Neuronal stem cell (in vitro differentiated cells): ENCODE measurements at regions not wholly inside any gene's neighbourhood (a gene's known extent, or its start where the extent isn't known, plus 50 kb on each side); places are given as distances from the start of the nearest gene placed in this dataset.

Source experiments
- DNase-seq: peaks from one replicate; pipeline ENCODE4 v3.0.0-alpha.2; 2013; ENCODE audit warnings: low spot score
- H2AFZ ChIP-seq: one replicate; pipeline ENCODE4 v1.6.1; 2013; ENCODE audit warnings: mild to moderate bottlenecking, low read length, inconsistent platforms
- H2AK5ac ChIP-seq: 2 replicates; pipeline ENCODE4 v1.6.1; 2013; ENCODE audit warnings: low read depth, mild to moderate bottlenecking, inconsistent platforms, low read length, moderate library complexity, mixed read lengths
- H2BK120ac ChIP-seq: 2 replicates; pipeline ENCODE4 v1.6.1; 2013; ENCODE audit warnings: low read depth, mild to moderate bottlenecking, inconsistent platforms, low read length, moderate library complexity, mixed read lengths
- H2BK12ac ChIP-seq: one replicate; pipeline ENCODE4 v1.6.1; 2013; ENCODE audit warnings: low read length, inconsistent platforms
- H2BK15ac ChIP-seq: 2 replicates; pipeline ENCODE4 v1.6.1; 2013; ENCODE audit warnings: mild to moderate bottlenecking, low read length, inconsistent platforms, mixed read lengths
- H2BK5ac ChIP-seq: one replicate; pipeline ENCODE4 v1.6.1; 2013; ENCODE audit warnings: inconsistent platforms, mild to moderate bottlenecking, low read length, moderate library complexity
- H3K14ac ChIP-seq: one replicate; pipeline ENCODE4 v1.6.1; 2013; ENCODE audit warnings: low read length, inconsistent platforms
- H3K18ac ChIP-seq: 2 replicates; pipeline ENCODE4 v1.6.1; 2013; ENCODE audit warnings: low read length, inconsistent platforms
- H3K23ac ChIP-seq: 2 replicates; pipeline ENCODE4 v1.6.1; 2013; ENCODE audit warnings: low read depth, mild to moderate bottlenecking, mixed read lengths, low read length, inconsistent platforms; ENCODE audit not compliant: poor library complexity
- H3K27ac ChIP-seq: replicated peaks from 3 replicates; pipeline ENCODE4 v1.5.1; 2013; ENCODE audit warnings: low read length, inconsistent platforms
- H3K27me3 ChIP-seq, 3 experiments: 2 replicates each; pipeline ENCODE4 v1.6.1; 2013; ENCODE audit warnings: low read length in 3 of 3, mild to moderate bottlenecking in 2 of 3, inconsistent platforms in 1 of 3, low read depth in 1 of 3, mixed read lengths in 1 of 3, moderate library complexity in 1 of 3; ENCODE audit not compliant: control insufficient read depth in 3 of 3, insufficient read depth in 3 of 3
- H3K36me3 ChIP-seq, 2 donors: replicated peaks in 1 of 2; 2 replicates each; pipeline ENCODE4 v1.6.1; 2013; ENCODE audit warnings: low read length in 2 of 2; ENCODE audit not compliant: control insufficient read depth in 2 of 2, insufficient read depth in 2 of 2
- H3K4ac ChIP-seq: 2 replicates; pipeline ENCODE4 v1.6.1; 2013; ENCODE audit warnings: inconsistent platforms, mild to moderate bottlenecking, low read length, moderate library complexity
- H3K4me1 ChIP-seq, 2 donors: 1 replicate in 1 of 2; 2 replicates in 1 of 2; pipeline ENCODE4 v1.6.1; 2013; ENCODE audit warnings: low read length in 2 of 2, low read depth in 1 of 2; ENCODE audit not compliant: control insufficient read depth in 2 of 2, insufficient read depth in 1 of 2
- H3K4me2 ChIP-seq: one replicate; pipeline ENCODE4 v1.6.1; 2013; ENCODE audit warnings: mild to moderate bottlenecking, low read length, inconsistent platforms; ENCODE audit not compliant: insufficient read depth, poor library complexity, severe bottlenecking
- H3K4me3 ChIP-seq, 2 donors: 2 replicates each; pipeline ENCODE4 v1.5.1; 2013; ENCODE audit warnings: low read length in 2 of 2, mild to moderate bottlenecking in 2 of 2, inconsistent platforms in 1 of 2, moderate library complexity in 1 of 2
- H3K79me1 ChIP-seq: one replicate; pipeline ENCODE4 v1.6.1; 2013; ENCODE audit warnings: low read depth, mild to moderate bottlenecking, inconsistent platforms, low read length, moderate library complexity
- H3K9ac ChIP-seq: one replicate; pipeline ENCODE4 v1.6.1; 2013; ENCODE audit warnings: mild to moderate bottlenecking, low read depth, low read length, inconsistent platforms; ENCODE audit not compliant: poor library complexity
- H3K9me3 ChIP-seq, 2 donors: replicated peaks in 1 of 2; 2 replicates each; pipeline versions ENCODE3 to v1.6.1; 2013; ENCODE audit warnings: low read length in 2 of 2, mild to moderate bottlenecking in 2 of 2, inconsistent platforms in 1 of 2, low read depth in 1 of 2, mixed read lengths in 1 of 2, moderate library complexity in 1 of 2; ENCODE audit not compliant: control insufficient read depth in 2 of 2, insufficient read depth in 1 of 2
- H4K8ac ChIP-seq: one replicate; pipeline ENCODE4 v1.6.1; 2013; ENCODE audit warnings: low read depth, mild to moderate bottlenecking, inconsistent platforms, low read length, moderate library complexity
- H4K91ac ChIP-seq: one replicate; pipeline ENCODE4 v1.6.1; 2013; ENCODE audit warnings: low read length, low read depth, mild to moderate bottlenecking, inconsistent platforms; ENCODE audit not compliant: poor library complexity
- WGBS, 2 donors: extraction: QIAGEN DNeasy Blood & Tissue Kit; methylation state at CpG; one replicate each; pipeline ENCODE4 v1.1.7; 2013; ENCODE audit warnings: missing lambda C conversion rate in 2 of 2, mixed read lengths in 1 of 2; ENCODE audit not compliant: insufficient read length in 2 of 2, insufficient replicate concordance in 1 of 2; ENCODE audit errors: extremely low coverage in 2 of 2; 5-methylcytosine and 5-hydroxymethylcytosine counted together

GRCh38 chr6:56377295-56377694 lies 129.9 kb upstream of the COL21A1 start:
- Histone ChIP-seq H3K4me3 (no peak overlapping the region), H3K4ac (no peak overlapping the region), H3K14ac (no peak overlapping the region), H4K91ac (no peak overlapping the region), H3K9ac (no peak overlapping the region), H2AFZ (no peak overlapping the region), H3K23ac (no peak overlapping the region), H3K36me3 (peaks cover 0 to 2% of the 10 kb centered on the region in 2 donors), H2BK120ac (no peak overlapping the region), H3K4me1 (no peaks in the 10 kb centered on the region), H3K79me1 (no peaks in the 10 kb centered on the region), H3K4me2 (no peak overlapping the region), H3K18ac (no peak overlapping the region), H4K8ac (no peak overlapping the region), H2BK12ac (no peak overlapping the region), H3K27ac (no peak overlapping the region), H2BK15ac (no peak overlapping the region), H3K27me3 (no peaks in the 10 kb centered on the region), H2BK5ac (no peak overlapping the region), H2AK5ac (peak overlapping the region; percentile 14), H3K9me3 (no peaks in the 10 kb centered on the region)
- 100% methylated on average over 1 of the region's 2 CpGs; no CpG with 5 or more reads in 1 of the 2 donors for WGBS, 2 donors
- DNase-seq: no peak

GRCh38 chr6:56375806-56376205 lies 128.4 kb upstream of the COL21A1 start:
- Histone ChIP-seq H3K4me1 (no peaks in the 10 kb centered on the region), H2BK120ac (no peak overlapping the region), H3K9me3 (no peaks in the 10 kb centered on the region), H3K27ac (no peak overlapping the region), H2BK5ac (no peak overlapping the region), H3K27me3 (no peaks in the 10 kb centered on the region), H2BK12ac (no peak overlapping the region), H2BK15ac (no peak overlapping the region), H3K4me2 (no peak overlapping the region), H3K18ac (no peak overlapping the region), H3K36me3 (peaks cover 0 to 2% of the 10 kb centered on the region in 2 donors), H2AFZ (no peak overlapping the region), H3K14ac (no peak overlapping the region), H3K4ac (no peak overlapping the region), H3K23ac (no peak overlapping the region), H3K4me3 (no peak overlapping the region), H2AK5ac (no peak overlapping the region), H3K79me1 (no peaks in the 10 kb centered on the region), H4K91ac (no peak overlapping the region), H4K8ac (no peak overlapping the region), H3K9ac (no peak overlapping the region)
- DNase-seq: no peak
- no CpG with 5 or more reads among the region's 3 CpGs for WGBS, 2 donors

- Histone ChIP-seq H3K27ac (no peak overlapping the region), H3K18ac (no peak overlapping the region), H2BK15ac (no peak overlapping the region), H4K91ac (no peak overlapping the region), H3K9ac (no peak overlapping the region), H3K4me2 (no peak overlapping the region), H3K36me3 (peaks cover 0 to under 1% of the 10 kb centered on the region in 2 donors), H3K4ac (no peak overlapping the region), H2BK5ac (no peak overlapping the region), H3K4me1 (no peaks in the 10 kb centered on the region), H2BK120ac (no peak overlapping the region), H2AFZ (no peak overlapping the region), H2BK12ac (no peak overlapping the region), H3K9me3 (no peaks in the 10 kb centered on the region), H2AK5ac (no peak overlapping the region), H4K8ac (no peak overlapping the region), H3K23ac (no peak overlapping the region), H3K27me3 (no peaks in the 10 kb centered on the region), H3K79me1 (no peaks in the 10 kb centered on the region), H3K4me3 (no peak overlapping the region), H3K14ac (no peak overlapping the region)
- DNase-seq: no peak
- WGBS, 2 donors: no CpG with 5 or more reads among the region's 4 CpGs
Observed at GRCh38 chr6:56374841-56375369, 127.5 kb upstream of the COL21A1 start.

GRCh38 chr6:56372406-56372995 lies 125.1 kb upstream of the COL21A1 start:
- Histone ChIP-seq H3K4me3 (no peak overlapping the region), H2BK12ac (no peak overlapping the region), H3K14ac (no peak overlapping the region), H3K4me1 (no peaks in the 10 kb centered on the region), H4K91ac (no peak overlapping the region), H2BK120ac (no peak overlapping the region), H3K18ac (no peak overlapping the region), H2AK5ac (no peak overlapping the region), H2AFZ (no peak overlapping the region), H3K27ac (no peak overlapping the region), H3K79me1 (no peaks in the 10 kb centered on the region), H3K9me3 (no peaks in the 10 kb centered on the region), H3K36me3 (no peaks in the 10 kb centered on the region), H3K4me2 (no peak overlapping the region), H3K4ac (no peak overlapping the region), H3K9ac (no peak overlapping the region), H2BK15ac (no peak overlapping the region), H3K27me3 (no peaks in the 10 kb centered on the region), H4K8ac (no peak overlapping the region), H3K23ac (no peak overlapping the region), H2BK5ac (no peak overlapping the region)
- DNase-seq: no peak
- no CpG with 5 or more reads among the region's 3 CpGs for WGBS, 2 donors
